ENCODE measurements at regions not wholly inside any gene's neighbourhood (a gene's known extent, or its start where the extent isn't known, plus 50 kb on each side); places are given as distances from the start of the nearest gene placed in this dataset.

DNA sequence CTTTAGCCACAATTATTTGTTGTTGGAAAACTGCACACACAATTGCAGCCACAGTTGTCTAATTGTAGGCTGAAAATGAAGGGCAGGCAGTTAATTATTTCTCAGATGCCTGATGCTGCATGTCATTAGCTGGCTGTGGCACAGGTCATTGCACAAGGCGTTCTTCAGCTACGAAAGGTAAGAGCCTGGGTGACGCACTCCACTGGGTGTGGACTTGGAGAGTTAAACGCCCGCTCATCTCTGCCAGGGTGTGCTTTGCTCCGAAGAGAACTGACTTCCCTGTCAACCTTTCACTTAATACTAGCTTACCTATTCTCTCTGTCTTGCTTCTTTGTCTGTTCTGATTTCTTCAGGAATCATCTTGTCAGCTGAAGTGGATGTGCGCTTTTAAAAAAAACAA is 91.4 kb upstream of the CPM start (continued):
- TF ChIP-seq, protein P1, sequence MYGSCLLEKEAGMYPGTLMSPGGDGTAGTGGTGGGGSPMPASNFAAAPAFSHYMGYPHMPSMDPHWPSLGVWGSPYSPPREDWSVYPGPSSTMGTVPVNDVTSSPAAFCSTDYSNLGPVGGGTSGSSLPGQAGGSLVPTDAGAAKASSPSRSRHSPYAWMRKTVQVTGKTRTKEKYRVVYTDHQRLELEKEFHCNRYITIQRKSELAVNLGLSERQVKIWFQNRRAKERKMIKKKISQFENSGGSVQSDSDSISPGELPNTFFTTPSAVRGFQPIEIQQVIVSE (CRISPR knock-in tag; IDR thresholded peaks at IDR 0.05; ENCODE audit: borderline replicate concordance): no peak
- TF ChIP-seq TEAD4 (CRISPR knock-in tag; IDR thresholded peaks at IDR 0.05) (no peak), MXD4 (CRISPR knock-in tag; IDR thresholded peaks at IDR 0.05; ENCODE audit: borderline replicate concordance) (no peak), MYBL2 (CRISPR knock-in tag; IDR thresholded peaks at IDR 0.05) (no peak), SMAD3 (CRISPR knock-in tag; IDR thresholded peaks at IDR 0.05; ENCODE audit: borderline replicate concordance) (no peak), SP1 (CRISPR knock-in tag; conservative IDR thresholded peaks at IDR 0.05) (no peak)
- TF ChIP-seq, protein P2, sequence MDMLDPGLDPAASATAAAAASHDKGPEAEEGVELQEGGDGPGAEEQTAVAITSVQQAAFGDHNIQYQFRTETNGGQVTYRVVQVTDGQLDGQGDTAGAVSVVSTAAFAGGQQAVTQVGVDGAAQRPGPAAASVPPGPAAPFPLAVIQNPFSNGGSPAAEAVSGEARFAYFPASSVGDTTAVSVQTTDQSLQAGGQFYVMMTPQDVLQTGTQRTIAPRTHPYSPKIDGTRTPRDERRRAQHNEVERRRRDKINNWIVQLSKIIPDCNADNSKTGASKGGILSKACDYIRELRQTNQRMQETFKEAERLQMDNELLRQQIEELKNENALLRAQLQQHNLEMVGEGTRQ (CRISPR knock-in tag; IDR thresholded peaks at IDR 0.05): no peak
- TF ChIP-seq, protein P3, sequence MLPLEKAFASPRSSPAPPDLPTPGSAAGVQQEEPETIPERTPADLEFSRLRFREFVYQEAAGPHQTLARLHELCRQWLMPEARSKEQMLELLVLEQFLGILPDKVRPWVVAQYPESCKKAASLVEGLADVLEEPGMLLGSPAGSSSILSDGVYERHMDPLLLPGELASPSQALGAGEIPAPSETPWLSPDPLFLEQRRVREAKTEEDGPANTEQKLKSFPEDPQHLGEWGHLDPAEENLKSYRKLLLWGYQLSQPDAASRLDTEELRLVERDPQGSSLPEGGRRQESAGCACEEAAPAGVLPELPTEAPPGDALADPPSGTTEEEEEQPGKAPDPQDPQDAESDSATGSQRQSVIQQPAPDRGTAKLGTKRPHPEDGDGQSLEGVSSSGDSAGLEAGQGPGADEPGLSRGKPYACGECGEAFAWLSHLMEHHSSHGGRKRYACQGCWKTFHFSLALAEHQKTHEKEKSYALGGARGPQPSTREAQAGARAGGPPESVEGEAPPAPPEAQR (CRISPR knock-in tag; IDR thresholded peaks at IDR 0.05): no peak
- TF ChIP-seq, protein P4, sequence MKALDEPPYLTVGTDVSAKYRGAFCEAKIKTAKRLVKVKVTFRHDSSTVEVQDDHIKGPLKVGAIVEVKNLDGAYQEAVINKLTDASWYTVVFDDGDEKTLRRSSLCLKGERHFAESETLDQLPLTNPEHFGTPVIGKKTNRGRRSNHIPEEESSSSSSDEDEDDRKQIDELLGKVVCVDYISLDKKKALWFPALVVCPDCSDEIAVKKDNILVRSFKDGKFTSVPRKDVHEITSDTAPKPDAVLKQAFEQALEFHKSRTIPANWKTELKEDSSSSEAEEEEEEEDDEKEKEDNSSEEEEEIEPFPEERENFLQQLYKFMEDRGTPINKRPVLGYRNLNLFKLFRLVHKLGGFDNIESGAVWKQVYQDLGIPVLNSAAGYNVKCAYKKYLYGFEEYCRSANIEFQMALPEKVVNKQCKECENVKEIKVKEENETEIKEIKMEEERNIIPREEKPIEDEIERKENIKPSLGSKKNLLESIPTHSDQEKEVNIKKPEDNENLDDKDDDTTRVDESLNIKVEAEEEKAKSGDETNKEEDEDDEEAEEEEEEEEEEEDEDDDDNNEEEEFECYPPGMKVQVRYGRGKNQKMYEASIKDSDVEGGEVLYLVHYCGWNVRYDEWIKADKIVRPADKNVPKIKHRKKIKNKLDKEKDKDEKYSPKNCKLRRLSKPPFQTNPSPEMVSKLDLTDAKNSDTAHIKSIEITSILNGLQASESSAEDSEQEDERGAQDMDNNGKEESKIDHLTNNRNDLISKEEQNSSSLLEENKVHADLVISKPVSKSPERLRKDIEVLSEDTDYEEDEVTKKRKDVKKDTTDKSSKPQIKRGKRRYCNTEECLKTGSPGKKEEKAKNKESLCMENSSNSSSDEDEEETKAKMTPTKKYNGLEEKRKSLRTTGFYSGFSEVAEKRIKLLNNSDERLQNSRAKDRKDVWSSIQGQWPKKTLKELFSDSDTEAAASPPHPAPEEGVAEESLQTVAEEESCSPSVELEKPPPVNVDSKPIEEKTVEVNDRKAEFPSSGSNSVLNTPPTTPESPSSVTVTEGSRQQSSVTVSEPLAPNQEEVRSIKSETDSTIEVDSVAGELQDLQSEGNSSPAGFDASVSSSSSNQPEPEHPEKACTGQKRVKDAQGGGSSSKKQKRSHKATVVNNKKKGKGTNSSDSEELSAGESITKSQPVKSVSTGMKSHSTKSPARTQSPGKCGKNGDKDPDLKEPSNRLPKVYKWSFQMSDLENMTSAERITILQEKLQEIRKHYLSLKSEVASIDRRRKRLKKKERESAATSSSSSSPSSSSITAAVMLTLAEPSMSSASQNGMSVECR (CRISPR knock-in tag; IDR thresholded peaks at IDR 0.05; ENCODE audit: borderline replicate concordance): no peak
- TF ChIP-seq, protein P5, sequence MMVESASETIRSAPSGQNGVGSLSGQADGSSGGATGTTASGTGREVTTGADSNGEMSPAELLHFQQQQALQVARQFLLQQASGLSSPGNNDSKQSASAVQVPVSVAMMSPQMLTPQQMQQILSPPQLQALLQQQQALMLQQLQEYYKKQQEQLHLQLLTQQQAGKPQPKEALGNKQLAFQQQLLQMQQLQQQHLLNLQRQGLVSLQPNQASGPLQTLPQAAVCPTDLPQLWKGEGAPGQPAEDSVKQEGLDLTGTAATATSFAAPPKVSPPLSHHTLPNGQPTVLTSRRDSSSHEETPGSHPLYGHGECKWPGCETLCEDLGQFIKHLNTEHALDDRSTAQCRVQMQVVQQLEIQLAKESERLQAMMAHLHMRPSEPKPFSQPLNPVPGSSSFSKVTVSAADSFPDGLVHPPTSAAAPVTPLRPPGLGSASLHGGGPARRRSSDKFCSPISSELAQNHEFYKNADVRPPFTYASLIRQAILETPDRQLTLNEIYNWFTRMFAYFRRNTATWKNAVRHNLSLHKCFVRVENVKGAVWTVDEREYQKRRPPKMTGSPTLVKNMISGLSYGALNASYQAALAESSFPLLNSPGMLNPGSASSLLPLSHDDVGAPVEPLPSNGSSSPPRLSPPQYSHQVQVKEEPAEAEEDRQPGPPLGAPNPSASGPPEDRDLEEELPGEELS (CRISPR knock-in tag; IDR thresholded peaks at IDR 0.05): no peak
- TF ChIP-seq, protein P6, sequence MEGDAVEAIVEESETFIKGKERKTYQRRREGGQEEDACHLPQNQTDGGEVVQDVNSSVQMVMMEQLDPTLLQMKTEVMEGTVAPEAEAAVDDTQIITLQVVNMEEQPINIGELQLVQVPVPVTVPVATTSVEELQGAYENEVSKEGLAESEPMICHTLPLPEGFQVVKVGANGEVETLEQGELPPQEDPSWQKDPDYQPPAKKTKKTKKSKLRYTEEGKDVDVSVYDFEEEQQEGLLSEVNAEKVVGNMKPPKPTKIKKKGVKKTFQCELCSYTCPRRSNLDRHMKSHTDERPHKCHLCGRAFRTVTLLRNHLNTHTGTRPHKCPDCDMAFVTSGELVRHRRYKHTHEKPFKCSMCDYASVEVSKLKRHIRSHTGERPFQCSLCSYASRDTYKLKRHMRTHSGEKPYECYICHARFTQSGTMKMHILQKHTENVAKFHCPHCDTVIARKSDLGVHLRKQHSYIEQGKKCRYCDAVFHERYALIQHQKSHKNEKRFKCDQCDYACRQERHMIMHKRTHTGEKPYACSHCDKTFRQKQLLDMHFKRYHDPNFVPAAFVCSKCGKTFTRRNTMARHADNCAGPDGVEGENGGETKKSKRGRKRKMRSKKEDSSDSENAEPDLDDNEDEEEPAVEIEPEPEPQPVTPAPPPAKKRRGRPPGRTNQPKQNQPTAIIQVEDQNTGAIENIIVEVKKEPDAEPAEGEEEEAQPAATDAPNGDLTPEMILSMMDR (IDR thresholded peaks at IDR 0.05): no peak
- TF ChIP-seq, protein P7, sequence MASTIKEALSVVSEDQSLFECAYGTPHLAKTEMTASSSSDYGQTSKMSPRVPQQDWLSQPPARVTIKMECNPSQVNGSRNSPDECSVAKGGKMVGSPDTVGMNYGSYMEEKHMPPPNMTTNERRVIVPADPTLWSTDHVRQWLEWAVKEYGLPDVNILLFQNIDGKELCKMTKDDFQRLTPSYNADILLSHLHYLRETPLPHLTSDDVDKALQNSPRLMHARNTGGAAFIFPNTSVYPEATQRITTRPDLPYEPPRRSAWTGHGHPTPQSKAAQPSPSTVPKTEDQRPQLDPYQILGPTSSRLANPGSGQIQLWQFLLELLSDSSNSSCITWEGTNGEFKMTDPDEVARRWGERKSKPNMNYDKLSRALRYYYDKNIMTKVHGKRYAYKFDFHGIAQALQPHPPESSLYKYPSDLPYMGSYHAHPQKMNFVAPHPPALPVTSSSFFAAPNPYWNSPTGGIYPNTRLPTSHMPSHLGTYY (CRISPR knock-in tag; IDR thresholded peaks at IDR 0.05): no peak

DNA sequence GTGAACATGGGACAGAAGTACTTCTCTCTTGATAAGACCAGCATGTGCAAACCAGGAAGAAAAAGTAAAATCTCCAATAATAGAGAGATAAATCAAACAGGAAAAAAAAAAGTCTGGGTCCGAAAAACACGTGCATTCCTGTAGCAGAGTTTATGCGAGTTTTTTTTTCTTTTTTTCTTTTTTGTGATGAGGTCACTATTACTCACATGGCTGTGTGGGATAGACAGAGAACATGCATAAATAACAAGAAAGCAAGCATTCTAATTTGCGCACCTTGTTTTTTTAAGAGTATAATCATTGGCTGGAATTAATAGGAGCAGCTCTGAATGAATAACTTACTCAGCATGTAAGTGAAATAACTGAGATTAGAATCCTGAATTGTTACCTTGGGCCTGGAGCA is 91.9 kb upstream of the CPM start:
- POLR2A ChIA-PET: no interaction called here
- H3K36me3 Mint-ChIP-seq: no peaks in the 10 kb centered on the region
- no peak overlapping the region for H3K27ac Mint-ChIP-seq
- DNase-seq (ENCODE audit: low spot score) (no peak), ATAC-seq (no peak)
- CTCF ChIA-PET: no interaction called here
- no peak overlapping the region for H3K4me3 Mint-ChIP-seq
- TF ChIP-seq ZNF263 (CRISPR knock-in tag; IDR thresholded peaks at IDR 0.05; ENCODE audit: low read depth) (no peak), TEAD1 (CRISPR knock-in tag; IDR thresholded peaks at IDR 0.05) (no peak), ZNF671 (CRISPR knock-in tag; IDR thresholded peaks at IDR 0.05) (no peak), ZNF121 (CRISPR knock-in tag; IDR thresholded peaks at IDR 0.05) (no peak), OVOL2 (CRISPR knock-in tag; IDR thresholded peaks at IDR 0.05; ENCODE audit: borderline replicate concordance) (no peak)
- TF ChIP-seq, protein P1 (CRISPR knock-in tag; IDR thresholded peaks at IDR 0.05; ENCODE audit: borderline replicate concordance): no peak
- H3K4me1 Mint-ChIP-seq: no peaks in the 10 kb centered on the region
- H3K27me3 Mint-ChIP-seq (ENCODE audit: low read depth): no peaks in the 10 kb centered on the region
- H3K9me3 Mint-ChIP-seq: peaks cover 7% of the 10 kb centered on the region
